ENCODE measurements at regions not wholly inside any gene's neighbourhood (a gene's known extent, or its start where the extent isn't known, plus 50 kb on each side); places are given as distances from the start of the nearest gene placed in this dataset.

DNA sequence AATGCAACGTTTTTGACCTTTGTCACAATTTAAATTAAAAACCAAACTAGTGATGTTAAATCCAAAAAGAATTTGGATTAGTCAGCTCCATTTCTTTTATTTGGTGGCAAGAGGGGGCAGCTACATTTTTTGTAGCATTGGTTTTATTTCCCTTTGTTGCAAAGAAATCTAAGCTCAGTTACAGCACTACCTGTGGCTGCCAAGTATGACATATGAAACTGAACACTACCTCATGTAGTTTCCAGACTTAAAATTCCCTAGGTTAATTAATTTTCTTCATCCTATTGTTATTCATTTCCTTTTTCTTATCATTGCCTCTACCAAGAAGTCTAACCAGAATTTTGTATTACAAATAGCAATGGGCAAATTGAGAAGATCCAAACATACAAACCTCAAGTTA, 393.5 kb downstream of the BRINP1 start:
- DNase-seq: no peak

DNA sequence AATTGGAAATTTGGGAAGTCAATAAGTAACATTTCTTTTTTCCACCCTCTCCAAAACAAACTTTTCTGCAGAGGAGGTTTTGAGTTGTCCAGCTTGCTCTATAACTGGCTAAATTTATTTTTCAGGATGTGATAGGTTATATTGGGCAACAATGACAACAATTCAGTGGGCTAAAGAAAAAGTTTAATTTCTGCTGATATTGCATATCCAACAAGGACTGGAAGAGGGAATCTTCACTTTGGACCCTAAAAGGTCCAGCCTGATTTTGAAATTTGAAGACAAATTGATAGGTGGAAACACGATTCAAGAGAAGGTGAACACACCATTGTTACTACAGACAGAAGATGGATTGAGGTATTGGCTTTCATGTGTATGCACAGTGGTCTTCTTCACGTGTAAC, 393.1 kb downstream of the BRINP1 start:
- DNase-seq: no peak

DNA sequence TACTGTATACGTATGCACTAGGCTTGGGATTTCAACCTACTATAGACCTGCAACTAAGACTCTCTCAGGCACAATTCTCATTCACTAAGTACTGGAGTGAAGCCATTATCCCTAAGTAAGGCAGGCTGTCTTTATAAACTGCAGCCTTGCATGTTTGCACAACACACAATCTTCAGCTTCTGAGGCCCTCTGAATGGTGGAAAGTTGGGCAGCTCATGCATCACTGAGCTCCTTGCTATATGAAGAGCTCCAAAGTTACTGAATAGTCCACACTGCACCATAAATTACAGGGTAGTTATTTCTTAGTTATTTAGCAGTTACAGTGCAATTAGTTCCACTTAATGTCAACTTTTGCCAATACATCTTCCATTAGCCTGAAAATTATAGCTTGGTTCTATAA, 384.6 kb downstream of the BRINP1 start:
- no peak for DNase-seq

DNA sequence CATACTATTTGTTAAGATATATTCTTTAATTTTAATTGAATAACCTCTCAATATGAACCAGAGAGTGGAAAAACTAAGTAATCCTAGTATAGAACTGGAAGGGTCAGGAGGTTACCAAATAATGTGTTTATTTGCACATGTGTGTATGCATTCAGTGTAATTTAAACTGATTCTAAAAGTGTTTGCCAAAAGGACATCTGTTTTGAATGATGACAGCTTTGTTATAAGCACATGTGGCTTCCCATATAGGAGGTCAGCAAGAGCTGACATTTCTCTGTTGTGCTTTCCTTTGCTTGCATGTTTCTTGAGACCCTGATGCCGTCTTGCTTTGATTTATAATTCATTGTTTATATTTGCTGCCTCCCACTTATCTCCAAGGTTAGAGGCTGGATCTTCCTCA, 383.4 kb downstream of the BRINP1 start:
- DNase-seq: no peak

DNA sequence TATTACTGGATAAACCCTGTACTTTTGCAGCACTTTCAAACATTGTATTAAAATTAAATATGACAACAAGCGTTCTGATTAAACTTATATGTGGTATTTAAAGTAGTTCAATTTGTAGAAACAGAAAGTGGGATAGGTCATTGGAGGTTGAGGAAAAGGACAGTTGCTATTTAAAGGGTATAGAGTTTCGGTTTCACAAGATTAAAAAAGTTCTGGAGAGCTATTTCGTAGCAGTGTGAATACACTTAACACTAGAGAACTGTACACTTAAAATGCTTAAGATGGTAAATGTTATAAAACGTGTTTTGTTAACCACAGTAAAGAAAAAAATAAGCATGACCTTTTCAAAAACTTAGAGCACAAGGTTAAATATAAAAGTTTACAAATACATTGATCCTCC, 382.1 kb downstream of the BRINP1 start:
- no peak for DNase-seq

DNA sequence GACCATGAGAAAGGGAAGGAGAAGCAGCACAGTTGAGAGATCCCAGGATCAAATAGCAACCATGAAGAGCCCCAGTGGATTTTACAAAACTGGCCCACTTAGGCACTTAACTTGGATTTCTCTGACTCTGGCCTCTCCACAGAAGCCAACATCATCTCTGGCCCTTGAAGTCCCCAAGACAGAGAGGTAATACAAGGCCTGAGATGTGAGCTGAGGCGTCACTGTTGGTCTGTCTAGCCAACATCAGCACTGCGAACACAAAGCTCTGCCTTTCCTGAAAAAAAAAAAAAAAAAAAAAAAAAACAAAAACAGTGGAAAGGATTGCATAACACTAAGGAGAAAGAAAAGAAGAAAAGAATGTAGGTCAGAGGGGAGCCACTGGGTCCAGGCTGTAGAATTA, 378.3 kb downstream of the BRINP1 start:
- no peak for DNase-seq

DNA sequence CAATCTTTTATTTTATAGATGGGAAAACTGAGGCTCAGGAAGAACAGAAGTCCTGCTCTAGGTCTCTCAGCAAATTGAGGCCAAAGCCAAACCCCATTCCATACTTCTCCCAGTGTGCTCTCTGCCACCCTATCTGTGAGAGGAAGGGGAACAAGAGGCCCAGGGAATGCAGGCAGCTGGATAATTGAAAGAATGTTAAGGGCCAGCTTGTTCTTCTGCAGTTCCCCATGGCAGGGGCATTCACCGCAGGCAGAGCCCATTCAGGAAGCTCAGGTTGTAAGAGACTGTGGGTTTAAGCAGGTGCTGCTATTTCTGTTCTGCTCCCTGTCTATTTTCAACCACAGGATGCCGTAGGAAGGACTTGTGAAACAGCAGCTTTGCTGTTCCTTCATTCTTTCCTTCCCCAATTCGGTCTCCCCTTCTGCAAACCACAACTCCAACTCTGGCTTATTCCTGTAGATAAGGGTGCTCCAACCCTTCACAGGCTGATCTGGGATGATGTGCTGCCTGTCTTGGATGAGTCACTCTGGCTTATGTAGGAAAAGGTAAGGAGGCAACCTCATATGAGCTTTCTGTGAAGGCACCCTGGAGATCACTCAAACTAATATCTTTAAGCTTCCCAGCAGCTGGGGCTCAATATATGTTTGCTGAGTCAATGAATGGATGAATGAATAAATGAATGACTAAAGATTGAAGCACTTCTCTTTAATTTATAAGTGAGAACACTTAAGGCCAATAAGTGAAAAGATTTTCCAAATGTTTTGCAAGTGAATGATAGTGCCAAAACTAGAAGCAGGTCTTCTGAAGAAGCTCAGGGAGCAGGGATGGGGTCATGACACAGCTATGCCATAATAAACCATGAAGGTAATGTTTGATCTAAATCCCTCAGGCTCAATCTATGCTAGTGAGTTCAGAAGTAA, 377.6 kb downstream of the BRINP1 start:
- DNase-seq: no peak

DNA sequence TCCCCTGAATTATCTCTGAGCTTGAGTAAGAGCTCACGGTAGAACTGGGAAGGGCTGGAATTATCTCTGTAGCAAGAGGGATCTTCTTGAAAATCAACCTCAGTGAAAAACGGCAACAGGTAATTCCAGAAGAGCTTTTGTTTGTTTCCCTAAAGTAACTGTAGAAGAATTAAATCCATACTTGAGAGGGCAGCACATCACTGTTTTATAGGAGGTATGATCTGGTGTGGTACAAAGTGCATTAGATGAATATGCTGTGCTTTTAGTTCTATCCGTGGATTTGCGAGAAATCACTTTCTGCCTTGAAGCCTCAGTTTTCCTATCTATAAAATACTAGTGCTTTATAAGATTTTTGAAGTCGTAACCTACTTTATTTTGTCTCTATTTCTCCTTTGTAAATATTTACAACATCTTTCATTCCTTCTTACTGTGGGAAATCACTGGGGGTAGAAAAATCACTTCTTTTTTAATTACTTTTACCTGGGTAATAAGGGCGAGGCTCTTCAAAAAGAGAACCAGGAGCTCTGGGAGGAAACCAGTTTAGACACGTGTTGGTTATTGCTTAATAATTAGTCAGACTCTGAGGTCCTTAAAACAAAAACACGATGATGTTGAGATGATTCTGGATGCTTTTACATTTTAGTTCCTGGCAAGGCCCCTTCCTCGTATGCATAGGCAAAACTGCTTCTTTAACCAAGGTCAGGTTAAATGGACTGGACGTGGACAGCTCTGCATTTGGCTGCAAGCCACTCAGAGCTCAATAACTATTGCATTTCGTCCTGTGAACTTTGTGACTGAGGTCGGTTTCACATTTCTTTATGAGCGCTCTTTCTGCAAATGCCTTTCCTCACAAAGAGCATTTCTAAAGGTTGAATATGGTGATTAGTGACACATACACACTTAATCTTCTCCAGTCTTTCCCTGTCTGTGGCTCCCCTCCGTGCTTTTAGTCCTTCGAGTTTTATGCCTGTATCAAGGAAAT, 376.1 kb downstream of the BRINP1 start:
- no peak for DNase-seq

DNA sequence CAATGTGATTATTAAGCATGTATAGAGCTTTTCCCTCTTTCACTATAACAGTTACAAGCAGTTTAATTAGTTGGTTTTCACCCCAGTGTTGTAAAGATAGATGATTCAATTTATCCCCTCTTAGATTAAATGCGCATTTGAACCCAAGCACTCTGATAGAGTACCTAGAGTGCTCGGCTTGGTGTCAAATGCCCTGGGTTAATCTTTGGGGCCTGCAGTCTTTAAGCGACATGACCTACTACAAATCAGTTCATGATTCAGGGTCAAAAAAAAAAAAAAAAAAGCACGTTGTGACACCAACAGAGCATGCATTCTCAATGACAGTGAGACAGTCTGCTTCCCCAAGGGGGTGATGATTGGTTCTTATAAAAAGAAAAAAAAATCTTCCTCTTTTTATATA, 375.3 kb downstream of the BRINP1 start:
- DNase-seq: no peak

DNA sequence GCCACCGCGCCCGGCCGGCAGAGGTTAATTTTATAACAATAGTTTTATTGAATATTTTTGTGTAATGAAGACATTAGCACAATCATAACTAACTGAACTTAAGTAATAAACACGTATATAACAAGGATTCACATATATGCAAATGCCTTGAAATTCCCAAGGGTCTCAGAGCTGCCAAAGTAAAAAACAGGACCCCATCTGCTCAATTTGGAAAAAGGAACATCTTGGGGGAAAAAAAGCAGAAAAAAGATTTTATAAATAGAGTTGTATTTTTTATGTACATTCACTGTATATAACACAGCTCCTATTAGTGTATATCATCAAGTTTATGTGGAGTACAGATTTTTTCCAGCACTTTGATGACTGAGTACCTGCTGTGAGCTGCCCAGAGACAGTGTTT, 366.7 kb downstream of the BRINP1 start:
- no peak for DNase-seq

DNA sequence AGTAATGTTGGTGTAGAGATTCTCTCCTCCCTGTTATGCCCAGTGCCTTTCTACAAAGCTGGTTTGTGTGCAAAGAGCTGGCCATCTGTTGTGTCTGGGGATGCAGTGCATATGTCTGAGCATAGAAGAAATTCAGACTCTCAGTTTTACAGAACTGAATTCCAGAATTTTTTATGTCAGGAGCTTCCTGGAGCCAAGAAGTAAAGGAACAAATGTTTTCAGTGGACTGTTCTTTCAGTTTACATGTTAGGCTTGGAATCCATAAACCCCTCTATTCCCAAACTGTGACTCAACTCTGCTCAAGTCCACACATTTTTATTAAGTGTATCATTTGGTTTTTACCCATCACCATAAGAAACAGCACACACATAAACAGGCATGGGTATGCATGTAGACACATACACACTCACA, 366.0 kb downstream of the BRINP1 start:
- no peak for DNase-seq

DNA sequence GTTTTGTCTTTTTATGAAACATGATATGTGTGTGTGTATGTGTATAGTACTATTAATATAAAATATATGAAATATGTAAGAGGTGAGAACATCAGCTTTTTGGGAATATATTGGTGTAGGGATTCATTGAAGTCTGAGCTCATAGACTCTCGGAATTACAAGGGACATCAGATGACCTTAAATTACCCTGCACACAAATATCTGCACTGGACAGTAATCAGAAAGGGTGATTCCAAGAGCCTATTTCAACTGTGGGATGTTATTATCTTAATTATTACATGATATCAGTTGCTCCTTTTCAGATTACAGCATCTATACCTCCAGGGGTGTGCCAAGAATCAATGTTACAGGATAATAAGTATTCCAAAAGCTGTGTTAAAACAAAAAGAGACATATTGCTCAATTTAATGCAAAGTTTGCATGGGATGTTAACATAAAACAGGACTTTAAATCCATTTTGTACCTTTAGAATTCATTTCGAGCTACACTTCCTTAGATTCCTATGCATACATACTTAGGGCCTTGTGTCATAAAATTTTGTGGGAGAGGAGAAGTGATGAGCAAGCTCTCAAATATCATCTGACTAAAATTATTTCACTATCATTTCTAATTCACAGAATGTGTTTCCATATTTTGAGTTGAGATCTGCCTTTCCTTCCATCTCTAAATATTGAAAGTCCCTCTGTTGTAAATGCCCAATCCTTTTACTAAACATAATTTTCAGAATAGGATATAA, 365.2 kb downstream of the BRINP1 start:
- DNase-seq: no peak

DNA sequence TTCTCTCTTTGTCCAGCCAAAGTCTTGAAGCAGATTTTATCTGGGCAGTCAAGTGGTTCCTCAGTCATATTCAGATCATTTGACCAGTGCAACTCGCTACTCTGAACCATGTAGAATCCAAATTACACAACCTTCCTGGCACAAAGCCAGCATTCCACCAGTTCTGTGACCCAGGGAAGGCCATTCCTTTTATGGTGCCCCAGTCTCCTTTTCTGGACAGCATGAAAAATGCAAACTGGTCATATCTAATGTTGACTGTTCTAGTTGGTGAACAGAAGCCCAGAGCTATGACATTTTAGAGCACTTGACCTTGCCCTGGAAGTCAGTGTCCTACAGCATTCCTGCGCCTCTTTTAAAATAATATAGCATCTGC, 364.6 kb downstream of the BRINP1 start:
- DNase-seq: no peak

DNA sequence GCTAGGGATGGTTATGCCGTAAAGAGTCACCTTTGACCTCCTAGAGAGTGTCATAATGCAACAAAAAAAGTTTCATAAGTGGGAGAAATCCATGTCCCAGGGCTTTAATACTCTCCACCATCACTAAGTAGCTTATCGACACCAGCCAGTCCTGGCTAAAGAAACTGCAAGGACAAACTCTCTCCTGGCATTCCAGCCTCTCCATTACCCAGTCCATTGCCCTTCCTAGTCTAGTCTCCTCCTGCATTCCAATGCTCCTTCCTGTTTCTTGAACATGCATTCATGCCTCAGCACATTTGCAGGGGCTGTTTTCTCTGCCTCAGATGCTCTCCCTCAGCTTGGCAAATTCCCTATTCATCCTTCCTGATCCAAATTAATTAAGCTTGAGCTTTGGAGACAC, 364.1 kb downstream of the BRINP1 start:
- DNase-seq: no peak

DNA sequence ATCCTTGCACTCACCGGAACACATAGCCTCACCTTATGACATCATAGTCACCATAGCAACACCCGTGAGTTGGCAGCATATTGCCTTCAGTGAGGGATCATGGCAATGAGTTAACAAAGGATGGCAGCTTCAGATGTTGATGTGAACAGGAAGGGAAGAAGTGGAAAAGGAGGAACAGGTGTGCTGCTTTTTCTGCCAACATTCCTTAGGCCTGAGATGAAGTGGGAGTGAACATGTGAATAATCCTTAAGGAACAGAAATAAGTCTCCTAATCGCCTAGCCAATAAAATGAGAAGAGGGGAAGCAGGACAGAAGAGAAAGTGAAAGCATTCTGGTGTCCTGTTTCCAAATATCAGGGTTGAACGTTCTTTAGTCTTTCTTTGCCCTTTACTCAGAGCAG, 360.0 kb downstream of the BRINP1 start:
- peak; percentile 79 for DNase-seq

DNA sequence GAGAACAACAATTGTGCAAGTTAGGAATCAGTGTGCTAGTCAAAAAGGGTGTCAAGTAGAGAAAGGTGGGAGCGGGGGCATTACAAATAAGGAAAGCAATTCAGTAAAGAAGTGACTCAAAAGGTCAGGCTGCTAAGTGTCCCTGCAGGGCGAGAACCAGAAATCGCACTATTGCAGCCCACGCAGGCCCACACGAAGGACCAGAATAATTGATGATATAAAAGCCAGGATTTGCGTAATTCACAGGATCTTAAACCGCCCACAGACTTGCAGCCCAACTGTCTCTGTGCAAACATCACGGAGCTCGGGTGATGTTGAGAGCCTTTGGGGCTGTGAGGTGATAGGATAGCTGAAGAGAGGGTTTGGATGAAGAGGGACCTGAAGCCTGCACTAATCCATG, 349.0 kb downstream of the BRINP1 start:
- no peak for DNase-seq

DNA sequence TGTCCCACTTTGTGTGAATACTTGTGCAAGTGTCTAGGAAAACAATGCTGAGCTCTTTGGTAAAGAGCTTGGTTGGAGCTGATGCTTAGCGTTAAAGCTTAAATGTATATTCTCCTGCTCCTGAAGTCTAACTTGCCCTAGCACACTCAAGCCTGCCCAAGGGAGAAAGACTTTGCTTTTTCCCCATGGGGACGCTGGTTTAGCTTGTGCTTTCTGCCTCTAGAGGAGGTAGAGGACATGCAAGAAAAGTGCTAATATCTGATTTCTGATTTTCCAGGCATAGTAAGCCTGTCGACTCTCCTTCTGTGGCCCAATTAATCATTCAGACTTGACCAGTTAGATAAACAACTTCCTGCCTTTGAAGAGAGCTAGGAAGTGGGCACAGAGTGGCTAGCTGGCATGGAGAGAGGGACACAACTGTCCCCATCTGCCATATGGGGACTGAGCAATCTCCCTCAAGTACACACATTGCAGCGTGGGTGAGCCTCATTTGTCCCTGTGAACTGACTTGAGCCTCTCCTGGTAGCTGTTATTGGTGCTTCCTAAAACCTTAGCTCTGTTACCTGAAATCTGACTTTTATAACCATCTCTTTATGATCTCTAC, 348.4 kb downstream of the BRINP1 start:
- DNase-seq: no peak

DNA sequence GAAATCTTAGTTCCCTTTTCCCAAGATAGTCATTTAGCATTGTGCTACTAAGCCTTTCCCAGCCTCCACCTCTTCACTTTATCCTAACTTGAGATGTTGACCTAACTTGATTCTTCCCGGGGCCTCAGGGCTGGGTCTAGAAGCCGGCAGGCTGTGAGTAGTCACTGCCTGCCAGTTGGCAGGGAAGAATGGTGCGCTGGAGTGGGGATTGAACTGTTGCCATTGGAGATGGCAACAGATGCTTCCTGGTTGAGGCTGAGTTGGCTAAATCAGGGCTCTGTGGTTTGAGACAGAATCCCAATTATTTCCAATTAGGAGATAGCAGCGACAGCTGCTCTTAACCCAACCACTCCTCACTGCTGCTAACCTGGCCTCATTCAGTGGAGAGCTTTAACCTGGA, 343.1 kb downstream of the BRINP1 start:
- DNase-seq: peak; percentile 56

DNA sequence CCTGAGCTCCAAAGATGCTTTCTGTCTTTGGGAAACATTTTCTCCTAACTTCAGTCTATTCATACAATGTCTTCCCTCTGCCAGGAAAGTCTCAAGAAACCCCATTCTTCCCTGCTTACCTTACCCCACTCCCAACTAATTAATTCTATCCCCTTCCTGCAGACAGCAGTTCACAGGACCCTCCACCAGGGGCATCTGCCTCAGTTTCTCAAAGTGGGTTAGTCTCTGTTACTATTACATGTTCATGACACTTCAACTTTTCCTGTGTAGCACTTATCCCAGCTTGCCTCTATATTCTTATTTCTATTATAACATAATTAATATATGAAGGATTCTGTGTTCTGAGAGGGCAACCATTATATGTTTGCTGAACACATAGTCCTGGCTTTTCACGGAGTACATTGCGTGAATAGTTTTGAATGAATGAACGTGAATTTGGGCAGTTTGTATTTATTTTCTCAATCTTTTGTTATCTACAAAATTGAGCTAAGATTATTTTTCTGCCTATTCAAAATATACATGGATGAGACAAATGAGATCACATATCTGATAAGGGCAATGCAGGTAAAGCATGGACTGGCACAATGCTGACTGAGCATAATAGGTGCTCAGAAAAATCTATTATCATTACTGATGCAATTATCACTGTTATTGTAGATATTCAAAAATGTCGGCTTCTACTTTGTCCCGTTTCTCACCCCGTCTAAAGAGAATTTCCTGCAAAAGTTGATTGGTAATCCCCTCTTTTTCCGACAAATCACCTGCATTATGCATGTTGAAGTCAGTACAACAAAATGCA, 341.1 kb downstream of the BRINP1 start:
- no peak for DNase-seq

DNA sequence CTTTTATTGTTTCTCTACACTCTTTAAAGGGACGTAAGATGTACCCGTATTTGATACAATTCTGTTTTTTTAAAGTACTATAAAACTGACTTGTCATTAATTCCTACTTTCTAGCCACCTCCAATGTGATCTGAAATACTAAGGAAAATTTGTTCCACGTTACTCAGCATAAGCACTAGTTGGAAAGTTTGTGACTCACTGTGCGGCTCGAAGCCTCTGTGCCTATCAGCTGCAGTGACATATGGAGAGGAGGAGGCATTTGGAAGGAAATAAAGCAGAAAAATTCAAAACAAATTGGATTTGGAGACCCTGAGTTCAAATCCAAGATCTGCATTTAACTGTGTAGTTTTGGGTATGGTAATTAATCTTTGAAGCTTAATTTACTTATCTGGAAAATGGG, 339.3 kb downstream of the BRINP1 start:
- no peak for DNase-seq

DNA sequence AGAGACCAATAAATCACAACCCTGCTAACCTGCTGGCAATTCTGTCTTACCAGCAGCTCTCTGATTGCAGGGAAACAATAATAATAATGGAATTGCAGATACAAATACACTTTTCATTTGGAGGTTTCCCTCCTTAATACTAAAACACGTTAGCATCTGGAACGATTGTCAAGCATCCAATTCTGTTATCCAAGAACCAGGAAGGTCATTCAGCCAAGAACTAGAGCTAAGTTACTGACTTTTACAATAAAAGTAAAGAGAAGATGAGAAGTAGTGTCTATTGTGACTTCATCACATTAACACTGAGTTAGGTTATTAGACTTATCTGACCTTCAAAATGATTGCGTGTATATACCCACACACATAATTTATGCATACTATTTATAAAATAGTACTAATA, 335.6 kb downstream of the BRINP1 start:
- no peak for DNase-seq

DNA sequence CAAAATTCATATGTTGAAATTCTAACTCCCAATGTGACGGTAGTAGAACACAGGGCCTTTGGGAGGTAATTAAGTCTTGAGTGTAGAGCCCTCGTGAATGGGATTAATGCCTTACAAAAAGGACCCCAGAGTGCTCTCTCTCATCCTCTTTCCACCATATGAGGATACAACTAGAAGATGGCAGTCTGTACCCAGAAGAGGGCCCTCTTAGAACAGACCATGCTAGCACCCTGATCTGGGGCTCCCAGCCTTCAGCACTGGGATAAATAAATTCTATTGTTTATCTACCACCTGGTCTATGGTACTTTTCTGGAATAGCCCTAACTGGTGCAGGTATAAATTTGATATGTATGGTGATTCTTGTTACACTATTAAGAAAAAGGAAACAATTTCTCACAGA, 332.3 kb downstream of the BRINP1 start:
- no peak for DNase-seq

Measured in DMS153 (cell line).